ENCODE measurements at regions not wholly inside any gene's neighbourhood (a gene's known extent, or its start where the extent isn't known, plus 50 kb on each side); places are given as distances from the start of the nearest gene placed in this dataset.

- Histone ChIP-seq H2AFZ (ENCODE audit: low read depth) (no peak overlapping the region), H3K4me3 (ENCODE audit: low read depth in 2 of 2, low read length in 1 of 2) (no peak overlapping the region), H3K27me3 (ENCODE audit: insufficient read depth) (no peaks in the 10 kb centered on the region), H3F3A (replicated peaks; ENCODE audit: insufficient read depth) (no peaks in the 10 kb centered on the region), H3K27ac (ENCODE audit: low read depth in 2 of 2, low read length in 1 of 2) (no peak overlapping the region), H3K4me2 (no peak overlapping the region), H3K36me3 (replicated peaks in 1 of 2; ENCODE audit: control insufficient read depth in 1 of 2, insufficient read depth in 2 of 2, low read length in 1 of 2) (no peaks in the 10 kb centered on the region), H3K4me1 (ENCODE audit: control insufficient read depth in 1 of 2, insufficient read depth in 2 of 2, low read depth in 1 of 2, low read length in 1 of 2) (no peaks in the 10 kb centered on the region), H3K9ac (no peak overlapping the region), H3K9me3 (no peaks in the 10 kb centered on the region), H3K9me2 (no peaks in the 10 kb centered on the region), H4K20me1 (ENCODE audit: insufficient read depth) (no peaks in the 10 kb centered on the region), H3K79me2 (ENCODE audit: insufficient read depth) (no peaks in the 10 kb centered on the region)
- CTCF ChIA-PET, result no interaction called here
- DNase-seq, result no peak
- POLR2A ChIA-PET, result no interaction called here
- TF ChIP-seq EZH2phosphoT487 (IDR thresholded peaks at IDR 0.05; ENCODE audit: borderline replicate concordance, low read depth) (no peak), MXI1 (IDR thresholded peaks at IDR 0.05; ENCODE audit: low read depth, low read length) (no peak), TAF1 (IDR thresholded peaks at IDR 0.05; ENCODE audit: borderline replicate concordance, low read depth, low read length) (no peak), NRF1 (IDR thresholded peaks at IDR 0.05; ENCODE audit: low read depth, low read length) (no peak), USF1 (IDR thresholded peaks at IDR 0.05; ENCODE audit: borderline replicate concordance, low read depth) (no peak), GATA2 (CRISPR knock-in tag; IDR thresholded peaks at IDR 0.05) (no peak), CTCF (IDR thresholded peaks at IDR 0.05) (no peak), POLR2AphosphoS5 (IDR thresholded peaks at IDR 0.05; ENCODE audit: low read depth, low read length) (no peak)
Observed at GRCh38 chrX:11836284-11836683, 78.2 kb downstream of the MSL3 start.

GRCh38 chrX:11837437-11837836 is 79.4 kb downstream of the MSL3 start:
- Histone ChIP-seq H2AFZ (ENCODE audit: low read depth) (no peak overlapping the region), H3K36me3 (replicated peaks in 1 of 2; ENCODE audit: control insufficient read depth in 1 of 2, insufficient read depth in 2 of 2, low read length in 1 of 2) (no peaks in the 10 kb centered on the region), H3K9ac (no peak overlapping the region), H3K4me2 (no peak overlapping the region), H3K9me3 (no peaks in the 10 kb centered on the region), H3K9me2 (no peaks in the 10 kb centered on the region), H3K4me3 (ENCODE audit: low read depth in 2 of 2, low read length in 1 of 2) (no peak overlapping the region), H3K27ac (ENCODE audit: low read depth in 2 of 2, low read length in 1 of 2) (no peak overlapping the region), H3K4me1 (ENCODE audit: control insufficient read depth in 1 of 2, insufficient read depth in 2 of 2, low read depth in 1 of 2, low read length in 1 of 2) (no peaks in the 10 kb centered on the region), H3K79me2 (ENCODE audit: insufficient read depth) (no peaks in the 10 kb centered on the region), H3F3A (replicated peaks; ENCODE audit: insufficient read depth) (no peaks in the 10 kb centered on the region), H4K20me1 (ENCODE audit: insufficient read depth) (no peaks in the 10 kb centered on the region), H3K27me3 (ENCODE audit: insufficient read depth) (no peaks in the 10 kb centered on the region)
- POLR2A ChIA-PET, result no interaction called here
- 4% methylated on average over 3 of the region's 3 CpGs for WGBS (ENCODE audit: low lambda C conversion rate)
- CTCF ChIA-PET, result no interaction called here
- no peak for TF ChIP-seq ELF1 (IDR thresholded peaks at IDR 0.05)
- TF ChIP-seq MXI1 (IDR thresholded peaks at IDR 0.05; ENCODE audit: low read depth, low read length), result no peak
- no peak for TF ChIP-seq FOXJ3 (CRISPR knock-in tag; IDR thresholded peaks at IDR 0.05)
- TF ChIP-seq RXRA (IDR thresholded peaks at IDR 0.05; ENCODE audit: borderline replicate concordance, low read depth), result no peak
- TF ChIP-seq FOXM1 (IDR thresholded peaks at IDR 0.05; ENCODE audit: low read depth), result no peak
- no peak for TF ChIP-seq USF2 (IDR thresholded peaks at IDR 0.05; ENCODE audit: borderline replicate concordance, low read depth, low read length)
- no peak for TF ChIP-seq IRF3 (IDR thresholded peaks at IDR 0.05; ENCODE audit: low read depth, low read length)
- DNase-seq, result no peak
